GM20000 (cell line): ENCODE measurements at regions not wholly inside any gene's neighbourhood (a gene's known extent, or its start where the extent isn't known, plus 50 kb on each side); places are given as distances from the start of the nearest gene placed in this dataset.

Experiments
- DNase-seq: peaks from one replicate; pipeline ENCODE4 v3.0.0; 2012; ENCODE audit warnings: low spot score
- CTCF ChIP-seq: IDR thresholded peaks from 2 replicates; pipeline ENCODE4 v1.5.1; 2012; ENCODE audit warnings: mild to moderate bottlenecking, control low read depth; ENCODE audit errors: extremely low read depth, missing control alignments

- DNase-seq, result no peak
- no peak for TF ChIP-seq CTCF
Measured at GRCh38 chr3:110165753-110166152, 828.4 kb upstream of the DPPA4 start.

DNA sequence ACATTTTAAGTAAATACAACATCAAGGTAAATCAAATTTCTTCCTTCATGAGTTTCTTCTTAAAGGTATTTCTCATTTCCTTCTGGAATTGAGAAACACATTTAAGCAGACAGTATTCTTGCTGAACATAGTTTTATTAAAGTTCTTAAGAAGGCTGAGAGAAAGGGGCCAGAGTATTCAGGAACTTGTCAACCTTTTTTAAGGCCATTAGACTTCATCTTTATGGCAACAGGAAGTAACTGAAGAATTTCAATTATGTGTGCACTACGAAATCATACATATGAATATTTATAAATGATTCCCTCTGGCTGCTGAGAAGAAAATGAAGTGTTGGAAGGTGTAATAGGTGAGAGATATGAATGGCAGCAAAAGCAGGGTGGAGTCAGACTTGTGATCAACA is 829.4 kb upstream of the DPPA4 start:
- DNase-seq, result no peak
- no peak for TF ChIP-seq CTCF

GRCh38 chr3:110174908-110175307 is 837.6 kb upstream of the DPPA4 start:
- TF ChIP-seq CTCF, result no peak
- DNase-seq, result no peak

GRCh38 chr3:110178965-110179364 is 841.6 kb upstream of the DPPA4 start:
- TF ChIP-seq CTCF, result no peak
- no peak for DNase-seq

GRCh38 chr3:110180733-110181132 is 843.4 kb upstream of the DPPA4 start:
- no peak for TF ChIP-seq CTCF
- no peak for DNase-seq

GRCh38 chr3:110181226-110181625 is 843.9 kb upstream of the DPPA4 start:
- no peak for TF ChIP-seq CTCF
- DNase-seq, result no peak

GRCh38 chr3:110184536-110184935 is 847.2 kb upstream of the DPPA4 start:
- DNase-seq, result no peak
- TF ChIP-seq CTCF, result no peak

- TF ChIP-seq CTCF, result no peak
- no peak for DNase-seq
Measured at GRCh38 chr3:110193074-110193473, 855.7 kb upstream of the DPPA4 start.
